ENCODE measurements at regions not wholly inside any gene's neighbourhood (a gene's known extent, or its start where the extent isn't known, plus 50 kb on each side); places are given as distances from the start of the nearest gene placed in this dataset.
"Not testable (repeated sequence)": the region's sequence is repeated elsewhere in the genome, so short reads cannot be mapped to it uniquely, and the experiment has no call there.

- DNase-seq = no peak
Observed at GRCh38 chr6:168929871-168930450, 323.7 kb downstream of the THBS2 start.

DNA sequence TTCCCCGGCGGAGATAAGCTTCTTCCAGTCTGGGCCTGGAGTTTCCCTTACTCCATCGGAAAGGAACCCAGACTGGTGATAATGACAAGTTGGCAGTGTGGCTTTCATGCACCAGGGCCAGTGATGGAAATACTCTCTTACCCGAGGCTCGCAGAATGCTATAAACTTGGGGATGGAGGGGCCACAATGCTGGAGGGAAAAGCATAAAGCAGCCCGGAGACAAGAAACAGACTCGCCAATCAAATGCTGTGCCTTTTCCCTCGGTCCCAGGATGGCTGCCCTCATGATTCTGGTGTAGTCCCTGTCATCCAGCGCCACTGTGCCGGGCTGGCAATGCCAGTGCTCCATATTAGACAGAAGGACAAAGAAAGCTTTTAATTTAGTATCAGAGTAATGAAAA is 325.6 kb downstream of the THBS2 start:
- no peak for DNase-seq

GRCh38 chr6:168927026-168927425 is 326.6 kb downstream of the THBS2 start:
- no peak for DNase-seq

GRCh38 chr6:168926306-168926705 is 327.3 kb downstream of the THBS2 start:
- DNase-seq = no peak

- DNase-seq = no peak
Observed at GRCh38 chr6:168925671-168926070, 328.0 kb downstream of the THBS2 start.

DNA sequence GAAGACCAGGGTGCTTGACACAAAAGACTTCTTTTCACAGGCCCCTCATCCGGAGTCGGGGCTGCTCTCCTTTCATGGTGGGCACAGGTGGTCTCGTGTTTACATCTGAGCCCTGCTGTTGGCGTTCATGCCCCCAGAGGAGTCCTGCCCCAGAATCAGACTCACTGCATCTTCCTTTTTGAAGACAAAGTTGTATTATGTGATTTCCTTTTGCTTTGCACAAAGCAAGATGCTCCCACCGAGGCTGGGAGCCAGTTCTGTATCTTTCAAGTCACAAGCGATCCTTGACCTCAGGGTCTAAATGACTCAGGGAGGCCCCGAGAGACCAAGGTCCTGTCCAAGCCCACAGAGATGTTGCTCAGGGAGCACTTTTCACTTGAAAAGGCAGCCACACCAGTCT is 330.5 kb downstream of the THBS2 start:
- no peak for DNase-seq

GRCh38 chr6:168922436-168922835 is 331.2 kb downstream of the THBS2 start:
- DNase-seq = no peak

GRCh38 chr6:168920289-168920688 is 333.4 kb downstream of the THBS2 start:
- DNase-seq = no peak

DNA sequence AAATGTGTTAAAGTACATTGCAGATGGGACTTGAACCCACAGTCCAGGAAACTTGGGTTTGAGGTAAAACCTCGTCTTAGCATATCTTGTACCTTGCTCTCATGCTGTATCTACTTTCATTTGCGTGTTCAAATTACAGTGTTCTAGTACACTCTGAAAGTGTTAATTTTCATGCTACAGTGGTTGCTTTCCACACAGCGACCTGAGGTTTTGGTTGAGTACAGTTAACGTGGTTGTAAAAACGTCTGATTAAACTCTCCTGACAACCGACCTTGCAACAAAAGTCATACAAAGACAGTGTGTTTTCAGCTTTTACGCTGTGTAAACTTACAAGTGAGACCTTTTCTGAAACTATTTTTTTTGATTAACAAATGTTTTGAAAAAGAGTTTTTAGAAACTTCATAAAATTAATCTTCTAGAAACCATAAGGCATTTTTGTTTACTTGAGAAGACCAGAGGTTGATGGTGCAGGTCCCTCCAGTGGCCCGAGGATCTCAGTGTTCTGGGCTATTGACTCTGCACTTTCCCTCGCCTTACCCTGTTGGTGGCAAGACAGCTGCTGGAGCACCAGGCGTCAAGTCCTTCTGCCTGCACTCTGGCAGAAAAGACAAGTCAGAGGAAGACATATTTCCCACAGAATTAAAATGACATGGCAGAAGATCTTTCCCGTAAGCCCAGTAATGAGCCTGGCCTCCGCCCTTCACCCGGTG is 334.0 kb downstream of the THBS2 start:
- no peak for DNase-seq

GRCh38 chr6:168916576-168917211 is 337.0 kb downstream of the THBS2 start:
- DNase-seq = no peak

GRCh38 chr6:168915855-168916254 is 337.8 kb downstream of the THBS2 start:
- DNase-seq = no peak

DNA sequence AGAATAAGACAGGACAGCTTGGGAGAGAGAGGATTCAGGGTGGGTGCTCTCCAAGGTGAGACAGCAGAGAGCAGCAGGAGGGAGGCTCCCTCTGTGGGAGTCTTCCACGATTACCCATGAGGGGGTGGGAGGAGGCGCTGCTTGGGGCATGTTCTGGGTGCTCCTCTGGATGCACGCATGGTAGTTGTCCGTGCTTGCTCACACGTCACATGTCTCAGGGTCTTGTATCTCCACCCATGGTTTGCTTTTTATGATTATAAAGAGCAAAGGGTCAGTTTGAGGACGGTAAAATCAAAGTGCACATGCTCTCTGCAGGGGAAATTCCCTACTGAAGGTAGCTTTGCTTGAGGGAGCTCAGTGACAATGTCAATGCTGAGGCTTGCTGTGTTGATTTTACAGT is 338.4 kb downstream of the THBS2 start:
- DNase-seq = no peak

DNA sequence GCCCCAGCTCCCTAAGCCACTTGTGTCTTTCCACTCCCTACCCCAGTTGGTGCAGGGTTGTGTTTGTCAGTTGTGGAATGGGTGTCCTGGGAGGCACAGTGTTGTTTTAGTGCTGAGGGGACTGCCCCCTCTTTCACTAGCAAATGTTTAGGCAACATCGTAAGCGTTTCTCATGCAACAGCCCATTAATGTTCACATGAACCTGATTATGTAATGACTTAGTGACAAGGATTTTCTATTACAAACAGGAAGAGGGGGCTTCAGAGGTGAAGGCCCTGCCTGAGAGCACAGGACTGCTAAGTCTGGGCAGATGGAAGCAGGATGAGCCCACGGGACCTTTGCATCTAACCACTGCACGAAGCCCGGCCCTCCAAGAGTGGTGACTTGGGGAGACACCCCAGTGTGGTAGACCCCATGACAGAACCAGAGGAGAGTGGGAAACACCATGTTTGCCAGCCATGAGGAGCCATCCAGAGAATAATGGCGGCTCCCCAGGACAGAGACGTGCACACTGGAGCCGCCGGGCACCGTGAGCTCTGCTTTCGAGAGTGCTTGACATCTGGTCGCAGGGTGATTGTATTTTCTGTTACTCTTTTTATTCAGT is 339.7 kb downstream of the THBS2 start:
- no peak for DNase-seq

DNA sequence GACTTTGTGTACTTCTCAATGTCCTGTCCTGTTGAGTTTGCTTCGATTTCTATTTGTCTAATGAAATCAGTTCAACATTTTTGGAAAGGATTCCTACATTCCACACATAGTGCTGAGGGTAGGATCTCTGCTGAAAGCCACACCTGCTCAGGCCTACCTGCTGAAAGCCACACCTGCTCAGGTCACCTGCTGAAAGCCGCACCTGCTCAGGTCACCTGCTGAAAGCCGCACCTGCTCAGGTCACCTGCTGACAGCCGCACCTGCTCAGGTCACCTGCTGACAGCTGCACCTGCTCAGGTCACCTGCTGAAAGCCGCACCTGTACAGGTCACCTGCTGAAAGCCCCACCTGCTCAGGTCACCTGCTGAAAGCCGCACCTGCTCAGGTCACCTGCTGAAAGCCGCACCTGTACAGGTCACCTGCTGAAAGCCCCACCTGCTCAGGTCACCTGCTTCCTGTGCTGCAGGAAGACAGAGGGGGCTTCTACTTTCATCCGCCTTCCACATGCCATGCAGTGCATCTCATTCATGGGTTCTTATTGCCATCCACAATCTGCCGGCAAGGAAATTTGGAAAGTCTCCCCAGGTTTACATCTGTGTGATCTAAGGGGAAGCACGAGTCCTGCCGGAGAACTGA is 340.3 kb downstream of the THBS2 start:
- DNase-seq = not testable (repeated sequence)

GRCh38 chr6:168909288-168909687 is 344.4 kb downstream of the THBS2 start:
- no peak for DNase-seq

- DNase-seq = no peak
Observed at GRCh38 chr6:168908887-168909286, 344.8 kb downstream of the THBS2 start.

DNA sequence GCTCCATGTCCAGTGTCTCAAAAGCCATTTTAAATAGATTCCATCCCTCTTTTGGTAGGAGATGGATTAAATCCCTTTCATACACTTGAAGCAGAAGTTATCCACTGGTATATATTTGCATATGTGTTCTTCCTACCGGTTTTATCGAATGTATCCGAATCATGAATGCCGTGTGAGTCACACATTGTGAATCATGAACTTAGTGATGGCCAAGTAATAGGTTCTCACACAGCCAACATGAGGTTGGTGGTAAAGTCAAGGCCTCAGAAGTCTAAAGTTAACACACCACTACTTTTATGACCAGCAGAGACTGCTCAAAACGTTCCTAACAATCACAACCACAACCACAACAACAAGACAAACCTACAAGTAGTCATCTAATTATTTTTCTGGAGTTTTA is 345.5 kb downstream of the THBS2 start:
- no peak for DNase-seq

GRCh38 chr6:168906391-168906790 is 347.3 kb downstream of the THBS2 start:
- no peak for DNase-seq

DNA sequence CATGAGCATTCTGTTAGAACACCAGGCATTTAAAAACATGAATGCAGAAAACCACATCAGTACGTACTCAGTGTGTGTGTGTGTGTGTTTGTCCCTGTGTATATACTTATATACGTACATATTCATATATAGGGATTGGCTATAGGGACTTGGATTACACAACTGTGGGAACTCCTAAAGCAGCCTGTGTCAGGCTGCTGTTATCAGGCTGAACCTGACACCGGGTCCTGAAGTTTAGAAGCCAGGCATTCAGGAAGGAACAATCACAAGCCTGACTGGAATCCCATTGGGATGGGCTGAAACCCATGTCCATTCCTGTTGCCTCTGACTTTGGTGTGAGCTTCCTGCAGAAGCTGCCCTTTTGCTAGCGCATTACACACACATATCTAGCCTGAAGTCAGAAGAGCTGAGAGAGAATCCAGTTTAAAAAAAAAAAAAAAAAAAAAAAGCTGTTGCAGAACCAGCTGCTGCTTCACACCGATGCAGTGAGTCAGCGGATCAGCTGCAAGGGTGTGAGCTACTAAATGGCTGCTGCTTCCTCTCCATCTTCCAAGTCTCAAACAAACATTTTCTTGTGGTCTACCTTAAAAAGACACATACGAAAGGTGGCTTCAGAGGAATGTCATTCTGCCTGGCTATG is 348.1 kb downstream of the THBS2 start:
- peak; percentile 28 for DNase-seq

DNA sequence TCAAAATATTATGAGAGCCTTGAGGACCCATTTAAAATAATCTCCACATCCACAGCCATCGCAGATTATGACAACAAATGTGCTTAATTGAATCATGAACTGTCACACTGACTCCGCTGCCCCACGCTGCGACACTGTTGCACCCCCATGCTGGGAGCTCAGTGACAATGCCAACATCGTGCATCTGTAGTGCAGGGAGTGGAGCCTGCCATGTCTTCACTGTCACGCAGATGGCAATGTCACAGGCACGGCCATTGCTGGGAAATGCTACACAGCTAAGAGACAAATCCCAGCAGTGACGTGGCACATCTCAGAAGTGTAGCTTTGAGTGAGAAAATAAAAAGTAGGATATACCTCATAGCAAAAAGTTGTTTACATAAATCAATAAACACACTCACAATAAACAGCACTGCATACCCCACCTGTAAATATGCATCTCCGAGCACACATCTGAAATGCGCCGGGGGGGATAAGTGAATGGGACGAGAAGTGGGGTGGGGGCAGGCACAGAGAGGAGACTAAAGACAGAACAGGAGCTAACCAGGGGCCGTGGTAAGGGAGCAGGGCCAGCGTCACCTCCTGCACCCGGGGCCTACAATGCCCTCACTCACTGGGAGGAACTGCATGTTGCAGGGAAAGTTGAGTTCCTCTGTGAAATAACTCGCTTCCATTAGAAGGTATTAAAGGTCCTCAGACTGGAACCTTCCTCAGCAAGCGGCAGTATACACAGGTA is 349.9 kb downstream of the THBS2 start:
- no peak for DNase-seq

DNA sequence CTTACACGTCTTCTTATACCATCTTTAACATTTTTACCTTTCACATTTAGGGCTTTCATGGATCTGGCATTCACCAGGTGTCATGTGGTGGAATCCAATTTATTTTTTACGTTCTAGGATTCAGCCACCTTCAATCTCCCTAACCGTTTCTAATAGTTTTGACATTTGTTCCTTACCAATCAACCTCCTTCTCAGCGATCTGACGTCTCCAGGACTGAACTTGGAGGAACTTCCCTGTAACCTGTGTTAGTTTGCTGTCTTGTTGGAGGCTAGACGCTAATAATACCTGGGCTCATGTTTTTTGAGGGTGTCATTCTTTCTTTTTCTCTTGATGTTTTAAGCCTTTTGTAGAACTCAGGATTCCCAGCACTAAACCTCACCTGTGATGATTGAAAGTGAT is 351.6 kb downstream of the THBS2 start:
- no peak for DNase-seq

GRCh38 chr6:168901076-168901475 is 352.6 kb downstream of the THBS2 start:
- DNase-seq = no peak

Data from activated gamma-delta T cell treated with Interleukin-2 at 50 U/mL for 16 hours (primary cell).